B cell (primary cell): ENCODE measurements at regions not wholly inside any gene's neighbourhood (a gene's known extent, or its start where the extent isn't known, plus 50 kb on each side); places are given as distances from the start of the nearest gene placed in this dataset.

Experiments used
- ATAC-seq: fragments of 200-7000 bp; cut with Tn5 transposase; one replicate; pipeline ENCODE4 v1.10.0; 2021; ENCODE audit warnings: low read depth, mild to moderate bottlenecking, moderate number of reproducible peaks, moderate library complexity
- CTCF ChIA-PET: fragments of 350-600 bp; sonication (Branson Sonifier 250); formaldehyde crosslinking; loops from one replicate; lab custom pipeline; 2021; ENCODE audit warnings: antibody characterized with exemption, inconsistent platforms; lab: Charles Lee
- POLR2A ChIA-PET: fragments of 350-600 bp; sonication (Branson Sonifier 250); formaldehyde crosslinking; loops from one replicate; lab custom pipeline; 2021; ENCODE audit warnings: antibody characterized with exemption; lab: Charles Lee
- DNase-seq: peaks from one replicate; pipeline ENCODE4 v3.0.0; 2013
- H2AFZ ChIP-seq: 2 replicates; pipeline ENCODE4 v1.6.1; 2012; ENCODE audit warnings: mild to moderate bottlenecking, low read depth, low read length; ENCODE audit not compliant: insufficient read depth, poor library complexity, severe bottlenecking
- H3K27ac ChIP-seq, 2 donors: 1 replicate in 1 of 2; 2 replicates in 1 of 2; pipeline ENCODE4 v1.5.1; 2012 to 2013; ENCODE audit warnings: low read length in 2 of 2, mild to moderate bottlenecking in 2 of 2, moderate library complexity in 1 of 2
- H3K27me3 ChIP-seq, 4 experiments: fragments of 200-600 bp in 1 of 4; sonication (generic) in 1 of 4; replicated peaks in 1 of 4; 1 replicate in 2 of 4; 2 replicates in 2 of 4; pipeline versions ENCODE4 v1.6.1 to v1.7.0; 2013 to 2016; ENCODE audit warnings: low read length in 3 of 4, mild to moderate bottlenecking in 2 of 4, mixed read lengths in 1 of 4, moderate library complexity in 1 of 4; ENCODE audit not compliant: insufficient read depth in 4 of 4, control insufficient read depth in 3 of 4; ENCODE audit errors: control extremely low read depth in 1 of 4
- H3K36me3 ChIP-seq, 2 experiments: replicated peaks in 1 of 2; 1 replicate in 1 of 2; 2 replicates in 1 of 2; pipeline versions ENCODE4 v1.6.1 to v1.7.1; 2013; ENCODE audit warnings: low read length in 1 of 2; ENCODE audit not compliant: insufficient read depth in 2 of 2, control insufficient read depth in 1 of 2; ENCODE audit errors: control extremely low read depth in 1 of 2, extremely low read depth in 1 of 2
- H3K4me1 ChIP-seq, 2 donors: fragments of 200-600 bp in 1 of 2; sonication (generic) in 1 of 2; 1 replicate in 1 of 2; 2 replicates in 1 of 2; pipeline versions ENCODE4 v1.5.1 to v1.6.1; 2013 to 2017; ENCODE audit warnings: low read length in 2 of 2; ENCODE audit not compliant: control insufficient read depth in 2 of 2, insufficient read depth in 2 of 2
- H3K4me2 ChIP-seq: replicated peaks from 2 replicates; pipeline ENCODE3; 2012; ENCODE audit warnings: mild to moderate bottlenecking, low read depth, low read length; ENCODE audit not compliant: poor library complexity, severe bottlenecking
- H3K4me3 ChIP-seq, 5 experiments: fragments of 200-600 bp in 1 of 5; sonication (generic) in 1 of 5; 1 replicate in 3 of 5; 2 replicates in 2 of 5; pipeline versions ENCODE4 v1.5.1 to v1.7.0; 2011 to 2016; ENCODE audit warnings: low read length in 4 of 5, mild to moderate bottlenecking in 4 of 5, low read depth in 2 of 5, control low read depth in 1 of 5, moderate library complexity in 1 of 5; ENCODE audit not compliant: insufficient read depth in 1 of 5; ENCODE audit errors: control extremely low read depth in 1 of 5, extremely low read depth in 1 of 5
- H3K79me2 ChIP-seq: fragments of 200-600 bp; sonication (generic); one replicate; pipeline ENCODE4 v1.6.0; 2016; ENCODE audit warnings: low read length; ENCODE audit not compliant: control insufficient read depth, insufficient read depth
- H3K9ac ChIP-seq: fragments of 200-600 bp; sonication (generic); 2 replicates; pipeline ENCODE4 v1.6.1; 2017; ENCODE audit warnings: mild to moderate bottlenecking, low read length, moderate library complexity
- H3K9me3 ChIP-seq, 3 donors: one replicate each; pipeline versions ENCODE4 v1.6.1 to v1.7.1; 2013; ENCODE audit warnings: low read length in 2 of 3; ENCODE audit not compliant: control insufficient read depth in 2 of 3, insufficient read depth in 1 of 3; ENCODE audit errors: control extremely low read depth in 1 of 3
- H4K20me1 ChIP-seq: 2 replicates; pipeline ENCODE4 v1.6.0; 2012; ENCODE audit warnings: mild to moderate bottlenecking, low read length; ENCODE audit not compliant: insufficient read depth, control insufficient read depth, poor library complexity, severe bottlenecking
- H3K27ac Mint-ChIP-seq: one replicate; pipeline ENCODE4 v1.8.0; 2021; ENCODE audit warnings: mixed read lengths
- H3K27me3 Mint-ChIP-seq: one replicate; pipeline ENCODE4 v1.8.0; 2021; ENCODE audit warnings: mixed read lengths
- H3K4me1 Mint-ChIP-seq: one replicate; pipeline ENCODE4 v1.8.0; 2021; ENCODE audit warnings: mixed read lengths
- H3K4me3 Mint-ChIP-seq: one replicate; pipeline ENCODE4 v1.8.0; 2021; ENCODE audit warnings: mixed read lengths
- H3K9me3 Mint-ChIP-seq: one replicate; pipeline ENCODE4 v1.8.0; 2022; ENCODE audit warnings: mixed read lengths; ENCODE audit not compliant: insufficient read depth
- EZH2 ChIP-seq: IDR thresholded peaks from 2 replicates; pipeline ENCODE4 v1.6.1; 2012; ENCODE audit warnings: borderline replicate concordance, low read depth, mild to moderate bottlenecking, moderate library complexity, low read length; ENCODE audit not compliant: insufficient read depth, poor library complexity, severe bottlenecking
- WGBS: methylation state at CpG from one replicate; pipeline ENCODE4 v1.1.5; 2013; ENCODE audit warnings: missing lambda C conversion rate; ENCODE audit not compliant: insufficient coverage; 5-methylcytosine and 5-hydroxymethylcytosine counted together
- intact Hi-C: fragments of 100-400 bp; cut with micrococcal nuclease; formaldehyde crosslinking; loops from one replicate; pipeline ENCODE4 v1.10.0; 2022
- TF ChIP-seq, protein P1 (sequence below): fragments of 200-600 bp; IDR thresholded peaks from one replicate; pipeline ENCODE4 v1.8.0; 2022; ENCODE audit warnings: antibody characterized with exemption, mild to moderate bottlenecking

DNA sequence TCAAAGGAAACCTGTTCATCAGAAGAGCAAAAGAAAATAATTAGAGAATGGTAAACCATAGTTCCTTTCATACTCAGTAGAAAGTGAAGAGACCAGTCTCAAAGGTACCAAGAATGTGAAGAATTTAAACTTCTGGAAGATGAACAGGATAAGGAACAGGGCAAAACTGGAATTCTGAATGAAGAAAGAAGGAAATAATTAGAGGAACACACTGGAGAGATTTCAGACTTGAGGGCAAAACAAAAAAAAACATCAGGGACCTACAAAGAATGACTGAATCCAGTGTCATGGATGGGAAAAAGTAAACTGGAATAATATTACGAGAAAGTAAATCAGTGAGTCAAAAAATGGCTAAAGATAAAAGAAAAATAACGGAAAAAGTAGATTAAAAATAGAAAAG is 245.6 kb upstream of the NEIL3 start:
- Mint-ChIP-seq H3K27me3 (no peaks in the 10 kb centered on the region), H3K4me3 (no peak overlapping the region), H3K9me3 (no peaks in the 10 kb centered on the region), H3K27ac (no peak overlapping the region), H3K4me1 (no peaks in the 10 kb centered on the region)
- Histone ChIP-seq H3K4me1 (no peaks in the 10 kb centered on the region), H3K36me3 (no peaks in the 10 kb centered on the region), H3K9me3 (peaks cover 0 to 4% (median 0%) of the 10 kb centered on the region in 3 donors), H3K4me3 (no peak overlapping the region), H3K27me3 (no peaks in the 10 kb centered on the region), H4K20me1 (no peaks in the 10 kb centered on the region), H3K9ac (no peak overlapping the region), H2AFZ (no peak overlapping the region), H3K4me2 (no peak overlapping the region), H3K27ac (no peak overlapping the region), H3K79me2 (no peaks in the 10 kb centered on the region)
- ATAC-seq (no peak), DNase-seq (no peak)
- WGBS = no CpG with 5 or more reads among the region's 2 CpGs
- TF ChIP-seq EZH2 = no peak
- TF ChIP-seq, protein P1, sequence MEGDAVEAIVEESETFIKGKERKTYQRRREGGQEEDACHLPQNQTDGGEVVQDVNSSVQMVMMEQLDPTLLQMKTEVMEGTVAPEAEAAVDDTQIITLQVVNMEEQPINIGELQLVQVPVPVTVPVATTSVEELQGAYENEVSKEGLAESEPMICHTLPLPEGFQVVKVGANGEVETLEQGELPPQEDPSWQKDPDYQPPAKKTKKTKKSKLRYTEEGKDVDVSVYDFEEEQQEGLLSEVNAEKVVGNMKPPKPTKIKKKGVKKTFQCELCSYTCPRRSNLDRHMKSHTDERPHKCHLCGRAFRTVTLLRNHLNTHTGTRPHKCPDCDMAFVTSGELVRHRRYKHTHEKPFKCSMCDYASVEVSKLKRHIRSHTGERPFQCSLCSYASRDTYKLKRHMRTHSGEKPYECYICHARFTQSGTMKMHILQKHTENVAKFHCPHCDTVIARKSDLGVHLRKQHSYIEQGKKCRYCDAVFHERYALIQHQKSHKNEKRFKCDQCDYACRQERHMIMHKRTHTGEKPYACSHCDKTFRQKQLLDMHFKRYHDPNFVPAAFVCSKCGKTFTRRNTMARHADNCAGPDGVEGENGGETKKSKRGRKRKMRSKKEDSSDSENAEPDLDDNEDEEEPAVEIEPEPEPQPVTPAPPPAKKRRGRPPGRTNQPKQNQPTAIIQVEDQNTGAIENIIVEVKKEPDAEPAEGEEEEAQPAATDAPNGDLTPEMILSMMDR = no peak
- CTCF ChIA-PET = no interaction called here
- intact Hi-C loops = no loop called here
- POLR2A ChIA-PET = no interaction called here

DNA sequence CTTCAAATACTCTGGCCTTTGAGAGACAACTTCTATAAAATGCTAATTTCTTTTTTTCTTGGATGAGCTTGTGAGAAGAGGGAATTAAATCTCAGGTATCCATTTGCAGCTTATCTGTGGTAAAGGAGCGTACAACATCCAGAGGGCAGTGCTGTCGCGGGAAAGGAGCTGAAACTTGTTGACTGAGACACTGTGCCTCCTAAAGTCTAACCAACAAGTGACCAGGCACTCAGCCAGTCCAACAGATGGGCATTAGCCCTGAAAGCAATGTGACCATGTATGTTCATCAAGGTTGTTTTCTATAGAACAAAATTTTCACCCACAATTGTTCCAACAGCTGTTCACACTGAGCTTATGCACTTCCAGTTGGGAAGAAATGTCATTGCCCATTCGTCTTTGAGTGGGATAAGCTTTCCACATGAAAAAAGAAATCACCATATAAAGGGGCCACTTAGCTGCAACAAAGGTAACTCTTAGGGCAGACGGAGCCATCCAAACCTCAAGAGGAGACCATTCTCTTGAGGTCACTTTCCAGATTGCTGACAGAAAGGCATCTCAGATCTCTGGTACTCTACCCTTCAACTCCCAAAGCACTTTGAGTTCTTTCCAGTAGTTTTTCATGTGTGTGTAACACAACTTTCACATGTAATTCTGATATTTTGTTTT is 244.8 kb upstream of the NEIL3 start:
- Histone ChIP-seq H3K4me1 (no peaks in the 10 kb centered on the region), H3K79me2 (no peaks in the 10 kb centered on the region), H3K27me3 (no peaks in the 10 kb centered on the region), H3K4me3 (no peak overlapping the region), H3K27ac (no peak overlapping the region), H3K9me3 (peaks cover 0 to 4% (median 0%) of the 10 kb centered on the region in 3 donors), H2AFZ (no peak overlapping the region), H4K20me1 (no peaks in the 10 kb centered on the region), H3K4me2 (no peak overlapping the region), H3K36me3 (no peaks in the 10 kb centered on the region), H3K9ac (no peak overlapping the region)
- H3K27ac Mint-ChIP-seq = no peak overlapping the region
- TF ChIP-seq EZH2 = no peak
- TF ChIP-seq, protein P1 = no peak
- no peaks in the 10 kb centered on the region for H3K27me3 Mint-ChIP-seq
- POLR2A ChIA-PET = no interaction called here
- no peak for DNase-seq
- H3K4me3 Mint-ChIP-seq = no peak overlapping the region
- H3K9me3 Mint-ChIP-seq = no peaks in the 10 kb centered on the region
- H3K4me1 Mint-ChIP-seq = no peaks in the 10 kb centered on the region
- CTCF ChIA-PET = no interaction called here
- WGBS = 85% methylated on average over 4 of the region's 5 CpGs
- intact Hi-C loops = no loop called here
- no peak for ATAC-seq
